IPS-20b (cell line): ENCODE measurements at regions not wholly inside any gene's neighbourhood (a gene's known extent, or its start where the extent isn't known, plus 50 kb on each side); places are given as distances from the start of the nearest gene placed in this dataset.

Experiments
- H3K27ac ChIP-seq: one replicate; pipeline ENCODE4 v1.5.1; 2013; ENCODE audit warnings: low read length
- H3K27me3 ChIP-seq: 2 replicates; pipeline ENCODE4 v1.6.1; 2013; ENCODE audit warnings: mild to moderate bottlenecking, low read length, inconsistent platforms; ENCODE audit not compliant: insufficient read depth
- H3K36me3 ChIP-seq: 2 replicates; pipeline ENCODE4 v1.6.1; 2013; ENCODE audit warnings: low read depth, mild to moderate bottlenecking, inconsistent platforms, low read length, moderate library complexity; ENCODE audit not compliant: insufficient read depth
- H3K4me1 ChIP-seq: 2 replicates; pipeline ENCODE4 v1.6.1; 2013; ENCODE audit warnings: mild to moderate bottlenecking, control low read depth, inconsistent platforms, low read length, moderate library complexity; ENCODE audit not compliant: insufficient read depth
- H3K4me3 ChIP-seq: 2 replicates; pipeline ENCODE4 v1.5.1; 2013; ENCODE audit warnings: mild to moderate bottlenecking, low read length, inconsistent platforms
- H3K9ac ChIP-seq: 2 replicates; pipeline ENCODE4 v1.6.1; 2013; ENCODE audit warnings: low read depth, mild to moderate bottlenecking, inconsistent platforms, low read length, moderate library complexity
- H3K9me3 ChIP-seq: 2 replicates; pipeline ENCODE4 v1.6.1; 2013; ENCODE audit warnings: mild to moderate bottlenecking, low read depth, low read length, inconsistent platforms; ENCODE audit not compliant: insufficient read depth

- Histone ChIP-seq H3K27ac (no peak overlapping the region), H3K4me1 (peaks cover 13% of the 10 kb centered on the region), H3K9me3 (no peaks in the 10 kb centered on the region), H3K36me3 (no peaks in the 10 kb centered on the region), H3K9ac (no peak overlapping the region), H3K4me3 (no peak overlapping the region), H3K27me3 (no peaks in the 10 kb centered on the region)
Measured at GRCh38 chr12:68428211-68428610, 96.0 kb upstream of the MDM1 start.

- H3K9me3 ChIP-seq = no peaks in the 10 kb centered on the region
- no peak overlapping the region for H3K9ac ChIP-seq
Measured at GRCh38 chr12:68428724-68429501, 96.8 kb upstream of the MDM1 start.

GRCh38 chr12:68429696-68430095, 97.5 kb upstream of the MDM1 start:
- H3K36me3 ChIP-seq = no peaks in the 10 kb centered on the region
- H3K27me3 ChIP-seq = no peaks in the 10 kb centered on the region
- no peak overlapping the region for H3K4me3 ChIP-seq
- H3K27ac ChIP-seq = no peak overlapping the region
- no peak overlapping the region for H3K9ac ChIP-seq
- H3K4me1 ChIP-seq = peaks cover 13% of the 10 kb centered on the region
- H3K9me3 ChIP-seq = no peaks in the 10 kb centered on the region

More at GRCh38 chr12:68428724-68429501, 96.8 kb upstream of the MDM1 start:
- Histone ChIP-seq H3K4me3 (no peak overlapping the region), H3K27me3 (no peaks in the 10 kb centered on the region), H3K27ac (no peak overlapping the region), H3K36me3 (no peaks in the 10 kb centered on the region), H3K4me1 (peaks cover 13% of the 10 kb centered on the region)

- Histone ChIP-seq H3K36me3 (no peaks in the 10 kb centered on the region), H3K4me3 (no peak overlapping the region), H3K27me3 (no peaks in the 10 kb centered on the region), H3K27ac (no peak overlapping the region), H3K9ac (no peak overlapping the region), H3K4me1 (peaks cover 13% of the 10 kb centered on the region), H3K9me3 (peaks cover 3% of the 10 kb centered on the region; the same call in 1 of the 2 replicates)
Measured at GRCh38 chr12:68431786-68432185, 99.6 kb upstream of the MDM1 start.

- H3K9ac ChIP-seq = no peak overlapping the region
- no peaks in the 10 kb centered on the region for H3K27me3 ChIP-seq
- H3K9me3 ChIP-seq = peaks cover 3% of the 10 kb centered on the region; the same call in 1 of the 2 replicates
- H3K27ac ChIP-seq = no peak overlapping the region
- H3K4me1 ChIP-seq = peaks cover 13% of the 10 kb centered on the region
- no peak overlapping the region for H3K4me3 ChIP-seq
- no peaks in the 10 kb centered on the region for H3K36me3 ChIP-seq
Measured at GRCh38 chr12:68432622-68433021, 100.5 kb upstream of the MDM1 start.

GRCh38 chr12:68434391-68435298, 102.5 kb upstream of the MDM1 start:
- Histone ChIP-seq H3K9me3 (peaks cover 3% of the 10 kb centered on the region; the same call in 1 of the 2 replicates), H3K9ac (no peak overlapping the region), H3K27me3 (no peaks in the 10 kb centered on the region), H3K4me1 (peaks cover 16% of the 10 kb centered on the region), H3K27ac (no peak overlapping the region), H3K36me3 (no peaks in the 10 kb centered on the region), H3K4me3 (no peak overlapping the region)

GRCh38 chr12:68435299-68435637, 103.1 kb upstream of the MDM1 start:
- H3K27ac ChIP-seq = no peak overlapping the region
- no peak overlapping the region for H3K9ac ChIP-seq
- H3K36me3 ChIP-seq = no peaks in the 10 kb centered on the region
- no peaks in the 10 kb centered on the region for H3K27me3 ChIP-seq
- peaks cover 19% of the 10 kb centered on the region for H3K4me1 ChIP-seq
- H3K4me3 ChIP-seq = no peak overlapping the region
- peaks cover 3% of the 10 kb centered on the region; the same call in 1 of the 2 replicates for H3K9me3 ChIP-seq

- Histone ChIP-seq H3K9ac (no peak overlapping the region), H3K4me1 (peaks cover 19% of the 10 kb centered on the region), H3K4me3 (no peak overlapping the region), H3K27me3 (no peaks in the 10 kb centered on the region), H3K36me3 (no peaks in the 10 kb centered on the region), H3K27ac (no peak overlapping the region), H3K9me3 (peaks cover 3% of the 10 kb centered on the region; the same call in 1 of the 2 replicates)
Measured at GRCh38 chr12:68435816-68436215, 103.7 kb upstream of the MDM1 start.

GRCh38 chr12:68438601-68439000, 106.4 kb upstream of the MDM1 start:
- peaks cover 19% of the 10 kb centered on the region for H3K4me1 ChIP-seq
- H3K4me3 ChIP-seq = no peak overlapping the region
- H3K27ac ChIP-seq = no peak overlapping the region
- H3K9me3 ChIP-seq = peaks cover 6% of the 10 kb centered on the region; the same call in 1 of the 2 replicates
- no peaks in the 10 kb centered on the region for H3K36me3 ChIP-seq
- H3K9ac ChIP-seq = no peak overlapping the region
- no peaks in the 10 kb centered on the region for H3K27me3 ChIP-seq

- no peak overlapping the region for H3K27ac ChIP-seq
Measured at GRCh38 chr12:68439368-68440045, 107.3 kb upstream of the MDM1 start.

GRCh38 chr12:68440068-68440581, 108.0 kb upstream of the MDM1 start:
- H3K4me3 ChIP-seq = no peak overlapping the region
- H3K27me3 ChIP-seq = no peaks in the 10 kb centered on the region
- H3K4me1 ChIP-seq = peaks cover 19% of the 10 kb centered on the region
- peaks cover 15% of the 10 kb centered on the region for H3K9me3 ChIP-seq
- H3K9ac ChIP-seq = no peak overlapping the region
- no peaks in the 10 kb centered on the region for H3K36me3 ChIP-seq
- no peak overlapping the region for H3K27ac ChIP-seq

More at GRCh38 chr12:68439368-68440045, 107.3 kb upstream of the MDM1 start:
- H3K9ac ChIP-seq = no peak overlapping the region
- no peaks in the 10 kb centered on the region for H3K36me3 ChIP-seq
- peaks cover 15% of the 10 kb centered on the region for H3K9me3 ChIP-seq
- no peaks in the 10 kb centered on the region for H3K27me3 ChIP-seq
- H3K4me3 ChIP-seq = no peak overlapping the region
- H3K4me1 ChIP-seq = peaks cover 19% of the 10 kb centered on the region
